Osteocyte (in vitro differentiated cells): ENCODE measurements at regions not wholly inside any gene's neighbourhood (a gene's known extent, or its start where the extent isn't known, plus 50 kb on each side); places are given as distances from the start of the nearest gene placed in this dataset.

Experiments
- DNase-seq: peaks from one replicate; pipeline ENCODE4 v3.0.0; 2021; ENCODE audit warnings: mixed read lengths; ENCODE audit not compliant: unreplicated experiment; ENCODE audit errors: extremely low spot score
- H3K27ac Mint-ChIP-seq: one replicate; pipeline ENCODE4 v1.8.0; 2021; ENCODE audit warnings: mild to moderate bottlenecking, mixed read lengths; ENCODE audit not compliant: unreplicated experiment
- H3K27me3 Mint-ChIP-seq: one replicate; pipeline ENCODE4 v1.8.0; 2021; ENCODE audit warnings: mixed read lengths; ENCODE audit not compliant: unreplicated experiment
- H3K36me3 Mint-ChIP-seq: one replicate; pipeline ENCODE4 v1.8.0; 2021; ENCODE audit warnings: mixed read lengths; ENCODE audit not compliant: unreplicated experiment
- H3K4me1 Mint-ChIP-seq: one replicate; pipeline ENCODE4 v1.8.0; 2021; ENCODE audit warnings: mixed read lengths; ENCODE audit not compliant: unreplicated experiment
- H3K4me3 Mint-ChIP-seq: one replicate; pipeline ENCODE4 v1.8.0; 2021; ENCODE audit warnings: mild to moderate bottlenecking, moderate library complexity, mixed read lengths; ENCODE audit not compliant: unreplicated experiment
- H3K9me3 Mint-ChIP-seq: one replicate; pipeline ENCODE4 v1.8.0; 2021; ENCODE audit warnings: mixed read lengths; ENCODE audit not compliant: unreplicated experiment
- CTCF ChIP-seq: fragments of 200-600 bp; sonication (generic); IDR thresholded peaks from 2 replicates; pipeline ENCODE4 v1.5.0; 2021; ENCODE audit warnings: antibody characterized with exemption, mild to moderate bottlenecking, moderate library complexity

DNA sequence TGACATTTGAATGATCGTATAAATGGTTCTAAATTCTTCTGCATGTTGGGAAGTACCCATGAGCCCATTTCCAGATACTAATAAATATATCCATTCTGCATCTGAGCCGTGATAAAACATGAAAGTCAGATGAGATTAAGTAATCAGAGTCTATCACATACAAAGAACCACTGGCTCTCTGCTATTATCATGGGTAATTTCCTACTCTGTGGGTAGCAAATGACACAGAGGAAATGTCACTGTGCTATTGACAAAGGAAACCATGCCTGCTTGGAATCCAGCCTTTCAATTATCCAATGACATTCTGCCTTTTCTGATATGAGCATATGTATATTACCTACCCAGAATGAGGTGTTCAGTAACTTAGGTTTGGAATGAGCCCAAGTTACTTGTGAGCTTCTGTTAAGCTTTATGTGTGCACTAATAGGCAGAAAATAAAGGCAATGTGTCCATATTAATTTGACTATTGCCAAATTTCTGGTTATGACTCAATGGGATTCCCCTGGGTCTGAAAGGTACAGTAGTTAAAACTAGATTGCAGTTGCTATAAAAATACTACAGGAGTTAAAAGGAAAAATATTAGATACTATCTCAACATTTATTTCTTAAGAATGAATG, 238.7 kb upstream of the KCNIP4 start:
- TF ChIP-seq CTCF, result no peak
- Mint-ChIP-seq H3K4me1 (peaks cover 10% of the 10 kb centered on the region), H3K27me3 (peaks cover 4% of the 10 kb centered on the region), H3K27ac (no peak overlapping the region), H3K36me3 (no peaks in the 10 kb centered on the region), H3K4me3 (no peak overlapping the region), H3K9me3 (no peaks in the 10 kb centered on the region)
- no peak for DNase-seq

GRCh38 chr4:22181736-22182135, 233.2 kb upstream of the KCNIP4 start:
- DNase-seq, result no peak
- Mint-ChIP-seq H3K4me3 (no peak overlapping the region), H3K27ac (no peak overlapping the region), H3K4me1 (peaks cover 4% of the 10 kb centered on the region), H3K27me3 (peaks cover 4% of the 10 kb centered on the region), H3K36me3 (no peaks in the 10 kb centered on the region), H3K9me3 (no peaks in the 10 kb centered on the region)
- TF ChIP-seq CTCF, result no peak

GRCh38 chr4:22179124-22179874, 230.7 kb upstream of the KCNIP4 start:
- Mint-ChIP-seq H3K4me1 (peaks cover 4% of the 10 kb centered on the region), H3K27me3 (no peaks in the 10 kb centered on the region), H3K27ac (no peak overlapping the region), H3K9me3 (peaks cover 4% of the 10 kb centered on the region), H3K4me3 (no peak overlapping the region), H3K36me3 (no peaks in the 10 kb centered on the region)
- TF ChIP-seq CTCF, result no peak
- no peak for DNase-seq

- peaks cover 4% of the 10 kb centered on the region for H3K4me1 Mint-ChIP-seq
- peaks cover 4% of the 10 kb centered on the region for H3K9me3 Mint-ChIP-seq
- H3K27me3 Mint-ChIP-seq, result peaks cover 2% of the 10 kb centered on the region
Observed at GRCh38 chr4:22174640-22175039, 226.1 kb upstream of the KCNIP4 start.

More at GRCh38 chr4:22174640-22175039, 226.1 kb upstream of the KCNIP4 start:
- DNase-seq, result no peak
- H3K4me3 Mint-ChIP-seq, result no peak overlapping the region
- H3K27ac Mint-ChIP-seq, result no peak overlapping the region
- TF ChIP-seq CTCF, result no peak
- no peaks in the 10 kb centered on the region for H3K36me3 Mint-ChIP-seq
